ENCODE measurements at regions not wholly inside any gene's neighbourhood (a gene's known extent, or its start where the extent isn't known, plus 50 kb on each side); places are given as distances from the start of the nearest gene placed in this dataset.

GRCh38 chr15:91699741-91700140 is 153.8 kb upstream of the SLCO3A1 start:
- TF ChIP-seq CTCF (conservative IDR thresholded peaks at IDR 0.05; ENCODE audit: low read length) (no peak), EZH2phosphoT487 (IDR thresholded peaks at IDR 0.05; ENCODE audit: borderline replicate concordance, low read depth, low read length) (no peak)
